ENCODE measurements at regions not wholly inside any gene's neighbourhood (a gene's known extent, or its start where the extent isn't known, plus 50 kb on each side); places are given as distances from the start of the nearest gene placed in this dataset.

DNA sequence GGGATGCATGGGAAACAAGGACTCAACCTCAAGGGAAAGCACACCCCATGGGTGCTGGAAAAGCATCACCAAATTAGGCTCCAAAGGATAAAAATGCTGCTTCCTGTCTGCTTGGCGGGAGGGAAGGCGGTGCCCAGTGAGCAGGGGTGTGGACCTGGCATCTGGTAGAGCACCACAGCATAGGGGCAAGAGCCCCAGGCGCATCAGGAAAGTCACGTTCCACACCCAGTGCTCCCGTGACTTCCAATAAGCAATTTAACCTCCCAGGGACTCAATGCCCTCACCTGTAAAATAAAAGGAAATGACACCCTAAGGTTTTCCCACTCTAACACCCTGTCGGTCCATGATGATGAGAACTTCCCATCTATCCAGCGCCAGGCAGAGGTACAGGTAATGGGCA is 206.0 kb downstream of the SETD4 start:
- Histone ChIP-seq H3K9me1 (replicated peaks; ENCODE audit: control insufficient read depth, extremely low read depth, insufficient read depth, low read length) (no peaks in the 10 kb centered on the region), H3K27me3 (ENCODE audit: control insufficient read depth in 2 of 2, insufficient read depth in 2 of 2, low read length in 2 of 2) (no peaks in the 10 kb centered on the region), H3K9ac (replicated peaks; ENCODE audit: extremely low read depth, insufficient read depth, low read length) (no peak overlapping the region), H3K4me3 (replicated peaks in 1 of 3; ENCODE audit: insufficient read depth in 1 of 3, low read depth in 1 of 3, low read length in 3 of 3) (no peak overlapping the region), H3K4me1 (ENCODE audit: control insufficient read depth, extremely low read depth, insufficient read depth, low read length) (peaks cover 19% of the 10 kb centered on the region), H3K4me2 (ENCODE audit: insufficient read depth, low read length) (no peak overlapping the region), H3K9me3 (replicated peaks; ENCODE audit: control insufficient read depth, insufficient read depth, low read length) (no peaks in the 10 kb centered on the region), H3K79me2 (ENCODE audit: control insufficient read depth, insufficient read depth, low read length) (no peaks in the 10 kb centered on the region), H3K36me3 (ENCODE audit: control insufficient read depth in 2 of 2, extremely low read depth in 1 of 2, insufficient read depth in 2 of 2, low read length in 2 of 2) (no peaks in the 10 kb centered on the region), H2AFZ (ENCODE audit: low read depth, low read length) (no peak overlapping the region), H4K20me1 (replicated peaks; ENCODE audit: control insufficient read depth, extremely low read depth, insufficient read depth, low read length) (no peaks in the 10 kb centered on the region), H3K27ac (ENCODE audit: insufficient read depth, low read depth, low read length) (no peak overlapping the region)
- POLR2A ChIA-PET, result no interaction called here
- no peak for FAIRE-seq
- dilution Hi-C loops (cut with MboI; ENCODE audit: extremely low pct_ligation_motif_present, low sequenced_read_pairs) (no loop called here), intact Hi-C loops (cut with micrococcal nuclease) (loop anchor here (2.0 kb wide), 1 partner anchor 79 kb away; no protein-coding TSS in a partner anchor)
- TF ChIP-seq POLR2A (IDR thresholded peaks at IDR 0.05; ENCODE audit: low read depth, low read length), result no peak
- TF ChIP-seq MYC (IDR thresholded peaks at IDR 0.05; ENCODE audit: low read depth, low read length), result no peak
- no peak for TF ChIP-seq JUN (IDR thresholded peaks at IDR 0.05; ENCODE audit: borderline replicate concordance, insufficient read depth, insufficient read length, low read depth)
- no peak for TF ChIP-seq FOS (IDR thresholded peaks at IDR 0.05; ENCODE audit: borderline replicate concordance, insufficient read depth, low read length)
- no peak for TF ChIP-seq GATA2 (IDR thresholded peaks at IDR 0.05; ENCODE audit: insufficient read depth, insufficient read length, low read depth, low read length)
- no peak for TF ChIP-seq MAX (IDR thresholded peaks at IDR 0.05; ENCODE audit: insufficient read depth, insufficient read length)
- no peak for TF ChIP-seq EZH2 (IDR thresholded peaks at IDR 0.05; ENCODE audit: borderline replicate concordance, low read depth, low read length, severe bottlenecking)
- no peak for TF ChIP-seq CTCF (IDR thresholded peaks at IDR 0.05; ENCODE audit: extremely low read depth in 1 of 2, insufficient read depth in 1 of 2, low read depth in 1 of 2, low read length in 2 of 2)
- no peak for TF ChIP-seq POLR2AphosphoS5 (IDR thresholded peaks at IDR 0.05; ENCODE audit: insufficient read depth, low read depth, low read length)
- CTCF ChIA-PET, result interaction anchor here (1.7 kb wide), 1 partner anchor 14 kb away, joined by 11 read pairs; no protein-coding TSS in a partner anchor
- no peak for DNase-seq (ENCODE audit: low read depth, low spot score)
- BruUV-seq (replicated peaks), result no TSS peak

Measured in endothelial cell of umbilical vein (primary cell).